Keratinocyte (primary cell): ENCODE measurements at regions not wholly inside any gene's neighbourhood (a gene's known extent, or its start where the extent isn't known, plus 50 kb on each side); places are given as distances from the start of the nearest gene placed in this dataset.

Experiments used
- DNase-seq: peaks from one replicate; pipeline ENCODE4 v3.0.0-alpha.2; 2011; ENCODE audit warnings: low read depth, missing footprints, low spot score
- FAIRE-seq: peaks from 2 replicates; lab custom pipeline; 2011; peaks lifted over from hg19 to GRCh38; lab: Jason Lieb, UNC
- H2AFZ ChIP-seq: 2 replicates; pipeline ENCODE4 v1.6.0; 2012; ENCODE audit warnings: low read length, control low read depth, inconsistent platforms; ENCODE audit not compliant: control insufficient read depth
- H3K27ac ChIP-seq: 2 replicates; pipeline ENCODE4 v1.5.1; 2011; ENCODE audit warnings: low read length; ENCODE audit not compliant: control insufficient read depth, insufficient read depth
- H3K27me3 ChIP-seq: 3 replicates; pipeline ENCODE4 v1.6.0; 2011; ENCODE audit warnings: low read length; ENCODE audit not compliant: control insufficient read depth, insufficient read depth; ENCODE audit errors: extremely low read depth
- H3K36me3 ChIP-seq, 2 experiments: 2 replicates in 1 of 2; 3 replicates in 1 of 2; pipeline ENCODE4 v1.5.1; 2011; ENCODE audit warnings: low read length in 2 of 2, mild to moderate bottlenecking in 1 of 2; ENCODE audit not compliant: control insufficient read depth in 2 of 2, insufficient read depth in 2 of 2; ENCODE audit errors: extremely low read depth in 1 of 2
- H3K4me1 ChIP-seq: 3 replicates; pipeline ENCODE4 v1.5.1; 2011; ENCODE audit warnings: low read length; ENCODE audit not compliant: control insufficient read depth, insufficient read depth; ENCODE audit errors: extremely low read depth
- H3K4me2 ChIP-seq: 3 replicates; pipeline ENCODE4 v1.6.0; 2011; ENCODE audit warnings: low read depth, low read length; ENCODE audit not compliant: control insufficient read depth, insufficient read depth; ENCODE audit errors: extremely low read depth
- H3K4me3 ChIP-seq, 3 experiments: fragments of 200-600 bp in 1 of 3; sonication (generic) in 1 of 3; 2 replicates in 2 of 3; 3 replicates in 1 of 3; pipeline ENCODE4 v1.5.1; 2011 to 2016; ENCODE audit warnings: low read length in 3 of 3, mild to moderate bottlenecking in 3 of 3, control low read depth in 2 of 3, inconsistent platforms in 1 of 3, low read depth in 1 of 3, mixed read lengths in 1 of 3, mixed run types in 1 of 3, moderate library complexity in 1 of 3; ENCODE audit not compliant: control insufficient read depth in 2 of 3, insufficient read depth in 2 of 3; ENCODE audit errors: extremely low read depth in 1 of 3
- H3K79me2 ChIP-seq: 2 replicates; pipeline ENCODE4 v1.6.0; 2012; ENCODE audit warnings: low read length; ENCODE audit not compliant: control insufficient read depth, insufficient read depth
- H3K9ac ChIP-seq: 3 replicates; pipeline ENCODE4 v1.6.0; 2011; ENCODE audit warnings: low read length; ENCODE audit not compliant: control insufficient read depth, insufficient read depth; ENCODE audit errors: extremely low read depth
- H3K9me1 ChIP-seq: 3 replicates; pipeline ENCODE4 v1.6.0; 2011; ENCODE audit warnings: low read length; ENCODE audit not compliant: control insufficient read depth, insufficient read depth; ENCODE audit errors: extremely low read depth
- H3K9me3 ChIP-seq: 2 replicates; pipeline ENCODE4 v1.5.1; 2012; ENCODE audit warnings: low read depth, low read length; ENCODE audit not compliant: control insufficient read depth
- H4K20me1 ChIP-seq: 3 replicates; pipeline ENCODE4 v1.6.0; 2011; ENCODE audit warnings: low read length; ENCODE audit not compliant: control insufficient read depth, insufficient read depth; ENCODE audit errors: extremely low read depth
- CTCF ChIP-seq, 3 experiments: IDR thresholded peaks in 1 of 3; conservative IDR thresholded peaks in 1 of 3; optimal IDR thresholded peaks in 1 of 3; 2 replicates in 2 of 3; 3 replicates in 1 of 3; pipeline versions ENCODE3 to v1.5.1; 2011; ENCODE audit warnings: low read length in 3 of 3, mild to moderate bottlenecking in 3 of 3, moderate library complexity in 2 of 3, control low read depth in 1 of 3, inconsistent platforms in 1 of 3; ENCODE audit not compliant: insufficient read depth in 2 of 3; ENCODE audit errors: extremely low read depth in 1 of 3
- EZH2 ChIP-seq: IDR thresholded peaks from one replicate; pipeline ENCODE4 v1.6.1; 2012; ENCODE audit warnings: inconsistent platforms, mild to moderate bottlenecking, low read length, moderate library complexity
- dilution Hi-C: fragments of 300-500 bp; cut with MboI; formaldehyde crosslinking; loops from one replicate; pipeline ENCODE4 v1.7.0; 2020; ENCODE audit warnings: low sequenced_read_pairs; ENCODE audit not compliant: extremely low pct_ligation_motif_present

- no peaks in the 10 kb centered on the region for H3K9me3 ChIP-seq
- DNase-seq (no peak), FAIRE-seq (no peak)
- H3K79me2 ChIP-seq, result no peaks in the 10 kb centered on the region
- H3K9ac ChIP-seq, result no peak overlapping the region
- no peak overlapping the region for H2AFZ ChIP-seq
- H3K4me3 ChIP-seq, result no peak overlapping the region
- no peaks in the 10 kb centered on the region for H3K4me1 ChIP-seq
- H3K36me3 ChIP-seq, result no peaks in the 10 kb centered on the region
- no peaks in the 10 kb centered on the region for H3K27me3 ChIP-seq
- H4K20me1 ChIP-seq, result no peaks in the 10 kb centered on the region
- no peak for TF ChIP-seq CTCF (optimal IDR thresholded peaks at IDR 0.05 in 1 of 3, IDR thresholded peaks at IDR 0.05 in 1 of 3, conservative IDR thresholded peaks at IDR 0.05 in 1 of 3; ENCODE audit: extremely low read depth in 1 of 3, insufficient read depth in 2 of 3, low read length in 3 of 3)
- TF ChIP-seq EZH2, result no peak
- dilution Hi-C loops, result no loop called here
- no peaks in the 10 kb centered on the region for H3K9me1 ChIP-seq
- H3K4me2 ChIP-seq, result no peak overlapping the region
- no peak overlapping the region for H3K27ac ChIP-seq
Measured at GRCh38 chr4:59024257-59024656, 1914.1 kb upstream of the IGFBP7 start.

- dilution Hi-C loops, result no loop called here
- FAIRE-seq, result no peak
- DNase-seq, result no peak
Measured at GRCh38 chr4:59037812-59038211, 1927.6 kb upstream of the IGFBP7 start.

More at GRCh38 chr4:59037812-59038211, 1927.6 kb upstream of the IGFBP7 start:
- Histone ChIP-seq H3K4me1 (no peaks in the 10 kb centered on the region), H3K27me3 (no peaks in the 10 kb centered on the region), H3K9me1 (no peaks in the 10 kb centered on the region), H2AFZ (no peak overlapping the region), H3K9me3 (no peaks in the 10 kb centered on the region), H3K9ac (no peak overlapping the region), H3K27ac (no peak overlapping the region), H3K36me3 (no peaks in the 10 kb centered on the region), H3K79me2 (no peaks in the 10 kb centered on the region), H4K20me1 (no peaks in the 10 kb centered on the region), H3K4me3 (no peak overlapping the region), H3K4me2 (no peak overlapping the region)
- TF ChIP-seq EZH2, result no peak
- TF ChIP-seq CTCF (optimal IDR thresholded peaks at IDR 0.05 in 1 of 3, IDR thresholded peaks at IDR 0.05 in 1 of 3, conservative IDR thresholded peaks at IDR 0.05 in 1 of 3; ENCODE audit: extremely low read depth in 1 of 3, insufficient read depth in 2 of 3, low read length in 3 of 3), result no peak
